ENCODE measurements at regions not wholly inside any gene's neighbourhood (a gene's known extent, or its start where the extent isn't known, plus 50 kb on each side); places are given as distances from the start of the nearest gene placed in this dataset.

GRCh38 chr16:13645601-13646245 is 274.2 kb upstream of the ERCC4 start:
- H3K36me3 ChIP-seq (ENCODE audit: control insufficient read depth, insufficient read depth, low read length) = no peaks in the 10 kb centered on the region
- no peak overlapping the region for H3K27ac ChIP-seq
- no peaks in the 10 kb centered on the region for H3K9me3 ChIP-seq (ENCODE audit: control insufficient read depth, low read length)
- H3K4me2 ChIP-seq (ENCODE audit: low read length) = no peak overlapping the region
- no peak overlapping the region for H2AFZ ChIP-seq
- no peak for TF ChIP-seq CTCF (IDR thresholded peaks at IDR 0.05)
- H3K4me3 ChIP-seq (ENCODE audit: low read depth, low read length) = no peak overlapping the region
- H3K9ac ChIP-seq = no peak overlapping the region
- H3K79me2 ChIP-seq = no peaks in the 10 kb centered on the region
- no peaks in the 10 kb centered on the region for H3K4me1 ChIP-seq
- no peaks in the 10 kb centered on the region for H3K27me3 ChIP-seq (ENCODE audit: control insufficient read depth, insufficient read depth, low read length)

DNA sequence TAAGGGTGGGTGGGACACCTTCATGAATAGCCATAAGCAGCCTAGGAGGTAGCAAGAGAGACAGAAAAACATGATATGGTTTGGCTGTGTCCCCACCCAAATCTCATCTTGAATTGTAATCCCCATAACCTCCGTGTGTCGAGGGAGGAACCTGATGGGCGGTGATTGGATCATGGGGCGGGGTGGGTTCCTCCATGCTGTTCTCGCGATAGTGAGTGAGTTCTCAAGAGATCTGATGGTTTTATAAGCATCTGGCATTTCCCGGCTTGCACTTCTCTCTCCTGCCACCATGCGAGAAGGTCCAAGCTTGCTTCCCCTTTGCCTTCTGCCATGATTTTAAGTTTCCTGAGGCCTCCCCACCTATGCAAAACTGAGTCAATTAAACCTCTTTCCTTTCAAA is 259.1 kb upstream of the ERCC4 start:
- H3K9ac ChIP-seq = no peak overlapping the region
- no peak overlapping the region for H2AFZ ChIP-seq
- no peaks in the 10 kb centered on the region for H3K79me2 ChIP-seq
- no peak overlapping the region for H3K27ac ChIP-seq
- no peaks in the 10 kb centered on the region for H3K9me3 ChIP-seq (ENCODE audit: control insufficient read depth, low read length)
- no peak overlapping the region for H3K4me2 ChIP-seq (ENCODE audit: low read length)
- H3K4me1 ChIP-seq = no peaks in the 10 kb centered on the region
- H3K4me3 ChIP-seq (ENCODE audit: low read depth, low read length) = no peak overlapping the region
- H3K27me3 ChIP-seq (ENCODE audit: control insufficient read depth, insufficient read depth, low read length) = no peaks in the 10 kb centered on the region
- TF ChIP-seq CTCF (IDR thresholded peaks at IDR 0.05) = no peak
- no peaks in the 10 kb centered on the region for H3K36me3 ChIP-seq (ENCODE audit: control insufficient read depth, insufficient read depth, low read length)

DNA sequence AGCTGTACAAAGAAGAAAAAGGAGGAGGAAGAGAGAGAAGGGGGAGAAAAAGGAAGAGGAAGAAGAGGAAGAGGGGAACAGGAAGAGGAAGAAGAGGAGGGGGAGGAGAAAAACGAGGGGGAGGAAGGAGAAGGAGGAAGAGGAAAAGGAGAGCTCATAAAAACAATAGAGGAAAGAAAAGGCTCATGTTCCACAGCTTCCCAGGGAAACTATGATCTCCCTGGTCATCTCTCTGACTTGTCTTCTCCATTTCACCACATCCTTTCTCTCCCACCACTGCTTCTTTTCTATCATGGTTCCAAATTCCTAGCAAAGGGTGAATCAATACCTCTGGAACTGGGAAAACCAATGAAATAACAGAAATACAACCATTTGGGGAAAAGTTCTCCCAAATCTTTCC is 254.1 kb upstream of the ERCC4 start:
- H3K27me3 ChIP-seq (ENCODE audit: control insufficient read depth, insufficient read depth, low read length) = no peaks in the 10 kb centered on the region
- H3K27ac ChIP-seq = no peak overlapping the region
- H3K36me3 ChIP-seq (ENCODE audit: control insufficient read depth, insufficient read depth, low read length) = no peaks in the 10 kb centered on the region
- no peaks in the 10 kb centered on the region for H3K79me2 ChIP-seq
- no peak overlapping the region for H3K4me3 ChIP-seq (ENCODE audit: low read depth, low read length)
- H3K4me1 ChIP-seq = no peaks in the 10 kb centered on the region
- no peaks in the 10 kb centered on the region for H3K9me3 ChIP-seq (ENCODE audit: control insufficient read depth, low read length)
- H3K9ac ChIP-seq = no peak overlapping the region
- H3K4me2 ChIP-seq (ENCODE audit: low read length) = no peak overlapping the region
- no peak for TF ChIP-seq CTCF (IDR thresholded peaks at IDR 0.05)
- H2AFZ ChIP-seq = no peak overlapping the region

GRCh38 chr16:13672196-13672595 is 247.8 kb upstream of the ERCC4 start:
- Histone ChIP-seq H3K79me2 (no peaks in the 10 kb centered on the region), H3K36me3 (ENCODE audit: control insufficient read depth, insufficient read depth, low read length) (no peaks in the 10 kb centered on the region), H3K27me3 (ENCODE audit: control insufficient read depth, insufficient read depth, low read length) (no peaks in the 10 kb centered on the region), H3K4me2 (ENCODE audit: low read length) (no peak overlapping the region), H2AFZ (no peak overlapping the region), H3K27ac (no peak overlapping the region), H3K9ac (no peak overlapping the region), H3K9me3 (ENCODE audit: control insufficient read depth, low read length) (no peaks in the 10 kb centered on the region), H3K4me3 (ENCODE audit: low read depth, low read length) (no peak overlapping the region), H3K4me1 (no peaks in the 10 kb centered on the region)
- TF ChIP-seq CTCF (IDR thresholded peaks at IDR 0.05) = no peak
